Tongue (tissue), 1 donor: ENCODE measurements at regions not wholly inside any gene's neighbourhood (a gene's known extent, or its start where the extent isn't known, plus 50 kb on each side); places are given as distances from the start of the nearest gene placed in this dataset.

Source experiments
- DNase-seq: peaks from one replicate; pipeline ENCODE4 v3.0.0-alpha.2; 2015

DNA sequence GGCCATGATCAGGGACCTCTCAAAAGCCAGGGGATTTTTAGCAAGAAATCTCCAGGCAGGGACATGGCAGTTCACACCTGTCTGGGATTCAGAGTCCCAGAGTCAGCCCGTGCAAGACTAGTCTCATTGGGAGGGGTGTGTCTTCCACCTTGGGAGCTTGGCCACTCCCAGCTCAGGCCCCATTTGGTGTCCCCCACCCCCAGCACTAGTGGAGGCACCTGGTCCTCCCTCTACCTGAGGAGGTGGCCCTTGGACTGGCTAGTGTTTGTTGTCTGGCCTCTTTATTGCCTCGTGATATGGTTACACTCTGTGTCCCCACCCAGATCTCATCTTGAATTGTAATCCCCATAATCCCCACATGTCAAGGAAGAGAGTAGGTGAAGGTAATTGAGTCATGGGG is 140.8 kb upstream of the PHACTR3 start:
- no peak for DNase-seq

DNA sequence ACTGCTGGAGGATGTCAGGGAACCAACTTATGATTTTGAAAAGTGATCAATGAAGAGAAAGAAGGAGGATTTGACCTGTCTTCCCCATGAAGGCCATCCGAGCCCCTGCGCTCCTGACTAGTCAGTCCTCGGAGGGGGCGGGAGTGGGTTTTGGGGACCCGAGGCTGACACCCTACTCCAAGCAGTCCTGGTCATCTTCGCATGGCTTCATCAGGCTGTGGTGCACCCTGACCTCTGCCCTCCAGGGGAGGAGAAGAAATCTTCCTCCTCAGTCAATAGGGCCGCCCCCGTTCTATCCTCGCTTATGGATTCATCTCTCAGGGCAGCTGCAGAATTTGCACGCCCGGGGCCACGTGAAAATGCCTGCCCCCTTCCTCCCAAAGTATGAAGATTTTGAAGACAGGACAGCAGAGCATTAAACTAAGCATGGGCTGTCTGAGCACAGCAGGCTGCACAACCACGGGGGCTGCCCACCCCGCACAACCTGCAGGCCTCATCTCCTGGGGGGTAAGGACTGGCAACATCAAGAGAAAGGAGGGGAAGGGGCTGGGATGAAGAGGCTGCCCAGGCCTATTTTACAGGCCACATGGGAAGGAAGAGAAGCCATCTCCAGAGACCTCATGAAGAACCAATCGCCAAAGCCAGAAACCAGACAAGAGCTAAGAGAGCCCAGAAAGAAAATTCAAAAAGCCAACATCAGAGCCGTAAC is 138.1 kb upstream of the PHACTR3 start:
- no peak for DNase-seq

GRCh38 chr20:59468831-59469230 is 135.5 kb upstream of the PHACTR3 start:
- DNase-seq, result no peak

DNA sequence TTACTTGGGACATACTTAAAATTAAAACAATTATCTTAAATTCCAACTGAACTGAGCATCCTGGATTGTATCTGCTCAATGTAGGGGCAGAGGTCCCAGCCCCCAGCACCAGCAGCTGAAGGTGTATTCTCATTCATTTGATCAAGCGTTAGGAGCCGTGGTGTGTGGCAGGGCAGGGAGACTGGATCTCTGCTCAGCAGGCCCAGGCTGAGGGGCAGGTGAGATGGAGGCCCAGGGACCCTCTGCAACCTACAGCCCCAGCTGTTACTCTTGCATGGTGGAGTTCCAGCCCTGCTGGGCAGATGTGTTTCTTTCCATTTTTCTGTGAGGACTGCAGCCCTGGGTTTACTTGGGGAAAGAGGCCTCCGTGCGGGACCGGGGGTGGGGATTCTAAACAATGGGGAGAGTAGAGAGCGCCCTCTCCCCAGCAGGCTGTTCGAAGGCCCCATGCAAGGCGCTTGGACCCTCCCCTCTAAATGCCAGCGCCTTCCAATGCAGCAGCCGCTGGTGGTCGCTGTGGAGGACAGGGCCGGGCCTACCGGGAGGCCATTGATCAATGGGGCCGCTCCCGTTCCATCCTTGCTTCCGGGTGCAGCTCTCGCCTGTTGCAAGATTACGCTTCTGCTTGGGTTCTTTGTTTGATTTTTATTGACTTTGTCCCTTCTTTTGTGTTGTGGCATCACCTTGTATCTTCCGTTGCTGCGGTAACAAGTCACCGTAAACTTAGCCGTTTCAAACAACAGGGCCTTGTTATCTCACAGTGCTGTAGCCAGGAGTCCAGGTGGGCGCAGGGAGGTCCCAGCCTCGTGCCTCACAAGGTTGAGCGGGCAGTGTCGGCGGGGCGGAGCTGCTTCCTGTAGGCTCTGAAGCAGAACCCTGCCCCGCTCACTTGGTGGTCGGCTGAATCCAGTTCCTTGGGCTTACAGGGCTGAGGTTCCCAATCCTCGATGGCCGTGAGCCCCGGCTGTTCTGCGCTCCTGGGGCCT is 134.8 kb upstream of the PHACTR3 start:
- no peak for DNase-seq

DNA sequence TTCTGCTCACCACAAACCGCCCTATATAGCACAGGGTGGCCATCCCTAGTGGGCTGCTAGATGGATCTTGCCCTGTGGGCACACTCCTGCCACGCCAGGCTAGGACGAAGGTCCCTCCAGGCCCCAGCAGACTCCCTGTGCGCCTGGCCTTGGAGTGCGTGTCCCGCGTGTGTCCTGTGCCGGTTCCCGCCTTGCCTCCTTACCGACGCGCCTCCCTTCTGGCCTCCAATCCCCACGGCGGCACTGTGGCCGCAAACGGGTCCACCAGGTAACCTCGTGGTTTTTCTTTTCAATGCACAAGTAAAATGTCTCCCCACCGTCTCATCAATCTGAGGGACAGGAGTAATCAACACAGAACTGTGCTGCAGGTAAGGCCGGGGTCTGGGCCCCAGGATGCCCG is 133.8 kb upstream of the PHACTR3 start:
- DNase-seq, result no peak

GRCh38 chr20:59471653-59472421 is 132.5 kb upstream of the PHACTR3 start:
- no peak for DNase-seq

DNA sequence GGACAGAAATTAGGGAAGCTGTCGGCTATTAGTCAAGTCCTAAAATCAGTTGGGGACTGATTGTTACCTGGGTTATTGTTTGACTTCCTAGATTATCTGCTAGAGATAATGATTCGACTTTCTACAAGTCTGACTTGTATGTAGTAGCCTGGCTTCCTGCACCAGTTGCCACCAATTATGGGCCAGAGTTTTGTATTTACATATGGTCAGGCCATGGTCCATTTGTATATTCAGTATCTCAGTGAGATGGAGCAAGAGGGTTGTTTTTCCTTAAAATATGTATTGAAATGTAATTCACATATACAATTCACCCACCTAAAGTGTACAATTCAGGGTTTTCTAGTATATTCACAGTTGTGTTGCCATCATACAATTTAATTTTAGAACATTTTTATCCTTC is 130.6 kb upstream of the PHACTR3 start:
- DNase-seq, result no peak

DNA sequence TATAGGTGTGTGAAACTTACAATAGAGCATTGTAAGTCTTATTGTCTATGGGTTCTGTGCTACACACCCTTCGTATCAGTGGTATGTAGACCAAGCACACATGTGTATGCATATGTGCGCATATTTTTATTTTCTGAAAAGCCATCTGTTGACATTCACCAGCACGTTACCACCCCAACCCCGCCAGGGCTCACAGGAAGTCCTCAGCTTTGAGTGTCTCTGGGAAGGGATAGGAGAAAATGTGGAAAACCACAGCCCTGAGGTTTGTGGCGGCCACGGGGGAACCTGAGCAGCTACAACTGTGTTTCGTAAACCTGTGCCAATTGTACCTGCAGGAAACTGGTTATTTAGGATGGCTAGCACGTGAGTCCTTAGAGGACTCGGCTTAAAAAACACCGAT is 123.3 kb upstream of the PHACTR3 start:
- DNase-seq, result no peak

DNA sequence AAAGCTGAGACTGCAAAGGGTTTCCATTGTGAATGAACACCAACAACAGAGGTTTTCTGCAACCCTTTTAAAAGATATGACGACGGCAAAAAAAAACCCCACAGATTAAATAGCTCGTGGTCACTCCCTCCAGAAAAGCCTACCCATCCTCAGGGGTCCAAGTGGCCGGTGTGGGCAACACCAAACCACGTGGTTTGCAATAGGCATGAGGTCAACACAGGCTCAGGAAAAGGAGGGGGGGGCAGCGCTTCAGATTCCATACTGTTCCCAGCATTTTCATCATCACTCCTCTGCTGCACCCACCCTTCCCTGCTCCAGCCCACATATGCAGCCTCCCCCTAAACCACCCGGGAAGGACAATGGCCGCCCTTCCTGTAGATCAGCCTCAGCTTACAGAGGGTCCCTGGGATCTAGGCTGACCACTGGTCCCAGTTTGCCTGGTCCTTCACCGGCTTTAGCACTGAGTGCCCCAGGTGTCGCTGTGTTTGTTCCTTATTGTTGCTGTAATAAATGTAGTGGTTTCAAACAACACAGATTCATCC is 122.8 kb upstream of the PHACTR3 start:
- no peak for DNase-seq

- no peak for DNase-seq
Measured at GRCh38 chr20:59482351-59483187, 121.8 kb upstream of the PHACTR3 start.

DNA sequence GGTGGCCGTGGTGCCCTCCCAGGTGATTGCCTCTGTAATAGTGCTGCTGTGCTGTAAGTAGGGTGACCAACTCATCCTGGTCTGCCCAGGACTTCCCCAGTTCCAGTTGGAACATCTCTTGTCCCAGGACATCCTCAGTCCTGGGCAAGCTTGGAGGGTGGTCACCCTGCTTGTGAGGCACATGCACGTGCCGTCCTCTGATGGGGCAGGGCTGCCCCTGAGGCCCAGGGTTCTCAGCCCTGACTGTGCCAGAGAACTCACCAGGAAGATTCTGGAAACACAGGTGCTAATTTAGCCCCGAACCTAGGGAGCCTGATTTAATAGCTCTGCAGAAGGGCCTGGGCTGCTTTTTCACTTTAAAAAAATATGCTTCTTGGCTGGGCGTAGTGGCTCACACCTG is 120.9 kb upstream of the PHACTR3 start:
- no peak for DNase-seq

DNA sequence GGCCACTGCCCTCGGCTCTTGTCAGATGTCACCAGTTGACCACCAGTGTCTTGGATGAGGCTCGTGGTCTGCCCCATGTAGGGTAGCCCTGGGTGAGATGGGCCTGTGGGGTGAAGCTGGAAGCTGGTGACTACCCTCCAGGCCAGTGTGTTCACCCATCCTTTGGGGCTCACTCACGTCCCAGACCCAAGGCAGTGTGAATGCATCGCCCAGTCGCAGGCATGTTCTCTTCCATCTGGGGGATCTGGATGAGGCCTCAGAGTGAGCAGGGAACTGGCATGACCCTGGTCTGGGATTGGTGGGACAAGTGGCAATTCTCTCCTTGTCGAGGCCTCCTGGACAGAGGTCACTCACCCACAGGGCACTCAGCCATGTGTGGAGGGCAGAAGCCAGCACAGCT is 120.1 kb upstream of the PHACTR3 start:
- peak; percentile 8 for DNase-seq

DNA sequence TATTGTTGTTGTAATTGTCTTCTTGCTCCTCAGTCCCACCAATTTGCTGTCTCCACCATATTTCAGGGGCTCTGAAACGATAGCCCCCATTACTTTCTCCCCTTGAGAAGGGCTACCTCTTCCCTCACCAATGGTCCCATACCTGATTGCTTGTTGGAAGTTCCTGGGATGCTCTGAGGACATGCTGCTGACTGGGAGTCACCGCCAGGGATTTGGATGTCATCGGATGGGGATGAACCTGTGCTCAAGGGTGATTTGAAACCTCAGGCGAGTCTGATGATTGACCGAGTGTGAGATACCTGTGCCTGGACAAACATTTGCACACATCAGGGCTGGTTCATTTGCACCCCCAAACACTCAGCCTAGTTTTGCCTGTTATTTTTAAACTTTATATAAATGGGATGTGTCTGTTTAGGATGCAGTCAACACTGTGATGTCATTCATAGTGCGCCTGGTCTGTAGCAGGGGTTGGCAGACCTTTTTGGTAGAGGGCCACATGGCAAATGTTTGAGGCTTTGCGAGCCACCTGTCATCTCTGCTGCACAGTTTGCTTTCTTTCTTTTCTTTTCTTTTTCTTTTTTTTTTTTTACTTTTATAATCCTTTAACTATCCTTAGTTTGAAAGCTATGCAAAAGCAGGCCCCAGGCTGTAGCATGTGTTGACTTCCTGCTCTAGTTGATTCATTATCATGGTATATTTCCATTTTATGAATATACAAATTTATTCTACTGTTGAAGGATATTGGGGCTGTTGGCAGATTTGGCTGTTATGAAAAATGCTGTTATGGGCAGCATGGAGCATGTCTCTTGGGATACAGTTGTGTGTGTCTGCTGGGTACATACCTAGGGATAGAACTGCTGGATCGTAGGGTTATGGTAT is 118.5 kb upstream of the PHACTR3 start:
- DNase-seq, result peak; percentile 83

DNA sequence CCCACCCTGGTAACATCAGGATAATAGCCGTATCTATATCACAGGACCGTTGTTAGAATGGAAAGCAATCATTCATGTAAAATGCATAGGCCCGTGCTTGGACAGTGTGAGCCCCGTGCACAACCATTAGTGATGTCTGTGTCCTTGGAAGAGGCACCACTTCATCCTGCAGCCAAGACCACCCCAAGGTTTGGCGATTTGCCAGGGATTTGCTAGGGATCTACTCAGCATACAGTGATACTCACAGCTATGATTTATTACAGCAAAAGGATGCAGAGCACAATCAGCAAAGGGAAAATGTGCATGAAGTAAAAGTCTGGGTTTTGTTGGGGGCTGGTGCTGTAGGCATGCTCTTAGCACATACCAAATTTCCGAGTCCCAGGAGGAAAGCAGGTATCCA is 115.9 kb upstream of the PHACTR3 start:
- DNase-seq, result peak; percentile 89

- DNase-seq, result peak; percentile 29
Measured at GRCh38 chr20:59490196-59491004, 113.9 kb upstream of the PHACTR3 start.

DNA sequence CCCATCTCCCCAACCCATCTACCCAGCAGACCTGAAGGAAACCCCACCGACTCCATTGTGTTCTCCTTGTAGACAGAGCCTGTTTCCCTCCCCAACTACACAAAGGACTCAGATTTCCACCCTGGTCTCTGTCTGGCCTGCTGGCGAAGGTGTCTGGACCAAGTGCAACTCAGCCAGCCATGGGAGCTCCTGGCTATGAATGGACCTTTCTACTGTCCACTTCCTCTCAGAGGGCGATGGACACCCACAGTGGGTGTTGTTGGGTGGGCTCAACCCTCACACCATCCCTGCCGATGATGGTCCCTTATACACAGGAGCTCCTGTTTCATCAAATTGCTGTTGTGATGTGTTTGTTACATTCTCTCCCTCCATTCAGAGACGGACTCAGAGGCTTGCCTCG is 112.5 kb upstream of the PHACTR3 start:
- no peak for DNase-seq

DNA sequence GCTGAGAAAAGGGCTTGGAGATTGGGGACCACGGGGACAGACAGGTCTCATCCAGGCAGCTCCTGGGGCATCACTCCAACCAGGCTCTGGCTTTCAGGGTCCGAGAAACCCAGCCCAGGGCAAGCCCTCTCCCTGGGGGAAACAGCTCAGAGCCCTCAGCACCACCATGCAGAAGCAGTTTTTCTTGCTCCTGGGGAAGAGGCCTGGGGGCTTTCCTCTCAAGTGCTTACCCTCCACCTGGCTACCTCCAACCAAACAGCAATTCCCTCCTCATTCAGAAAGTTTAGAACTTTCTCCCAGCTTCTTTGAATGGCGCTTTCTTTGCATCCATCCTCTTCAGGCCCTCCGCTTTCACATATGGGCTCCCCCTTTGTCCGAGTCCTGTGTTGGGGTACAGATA is 110.4 kb upstream of the PHACTR3 start:
- no peak for DNase-seq

- DNase-seq, result no peak
Measured at GRCh38 chr20:59495166-59495565, 109.2 kb upstream of the PHACTR3 start.

DNA sequence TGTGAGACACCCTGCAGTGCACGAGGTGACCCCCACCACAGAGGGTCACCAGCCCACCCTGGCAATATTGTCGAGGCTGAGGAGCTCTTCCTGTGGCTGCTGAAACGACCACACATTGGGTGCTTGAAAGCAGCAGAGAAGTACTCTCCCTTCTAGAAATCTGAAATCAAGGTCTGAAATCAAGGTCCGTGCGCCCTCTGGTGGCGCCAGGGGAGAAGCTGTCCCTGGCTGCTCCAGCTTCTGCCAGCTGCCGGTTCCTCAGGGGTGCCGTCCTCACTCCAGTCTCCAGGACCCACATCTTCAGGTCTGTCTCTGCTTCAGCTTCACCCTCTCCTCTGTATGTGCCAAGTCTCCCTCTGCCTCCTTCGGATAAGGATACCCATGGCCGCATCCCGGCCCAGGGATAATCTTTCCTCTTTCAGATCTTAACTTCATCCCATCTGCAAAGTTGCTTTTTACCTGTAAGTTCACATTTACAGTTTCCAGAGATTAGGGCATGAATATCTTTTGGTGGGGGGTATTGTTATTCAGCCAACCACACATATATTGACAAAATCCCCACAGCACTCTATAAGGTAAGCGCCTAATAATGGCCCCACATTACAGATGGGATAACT is 108.3 kb upstream of the PHACTR3 start:
- DNase-seq, result peak; percentile 94
